ENCODE measurements at regions not wholly inside any gene's neighbourhood (a gene's known extent, or its start where the extent isn't known, plus 50 kb on each side); places are given as distances from the start of the nearest gene placed in this dataset.

DNA sequence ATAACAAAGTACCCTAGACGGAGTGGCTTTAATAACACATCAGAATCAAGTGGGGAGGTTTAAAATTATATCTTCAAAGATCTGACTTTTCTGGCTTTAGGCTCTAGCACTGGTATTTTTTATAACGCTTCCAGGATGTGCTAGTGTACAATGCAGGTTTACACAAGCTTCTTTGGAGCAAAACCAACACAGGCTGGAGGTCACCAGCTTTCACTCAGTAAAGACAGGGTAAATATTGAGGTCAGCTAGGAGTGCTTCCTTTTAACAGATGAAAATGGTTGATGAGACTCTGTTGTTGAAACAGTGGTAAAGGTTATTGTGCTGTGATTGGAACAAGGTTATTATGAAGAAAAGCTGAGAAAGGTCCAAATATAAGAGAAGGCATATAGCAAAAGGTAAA lies 414.2 kb downstream of the TAF11L14 start:
- Histone ChIP-seq H3K9me3 (ENCODE audit: control insufficient read depth, insufficient read depth, low read depth, low read length) (no peaks in the 10 kb centered on the region), H3K4me3 (replicated peaks in 1 of 4; ENCODE audit: control extremely low read depth in 1 of 4, insufficient read depth in 1 of 4, low read depth in 3 of 4, low read length in 4 of 4) (no peak overlapping the region), H3K36me3 (ENCODE audit: control insufficient read depth, insufficient read depth, low read length) (no peaks in the 10 kb centered on the region), H3K4me2 (ENCODE audit: extremely low read depth, insufficient read depth, low read length) (no peak overlapping the region), H4K20me1 (ENCODE audit: control insufficient read depth, extremely low read depth, insufficient read depth, low read length) (no peaks in the 10 kb centered on the region), H2AFZ (ENCODE audit: low read length) (no peak overlapping the region), H3K27ac (ENCODE audit: insufficient read depth, low read length) (no peak overlapping the region), H3K27me3 (ENCODE audit: control insufficient read depth, insufficient read depth, low read length) (no peaks in the 10 kb centered on the region), H3K79me2 (ENCODE audit: control insufficient read depth, insufficient read depth, low read length) (no peaks in the 10 kb centered on the region), H3K9ac (ENCODE audit: insufficient read depth, low read length) (no peak overlapping the region), H3K4me1 (ENCODE audit: control insufficient read depth, extremely low read depth, insufficient read depth, low read length) (no peaks in the 10 kb centered on the region)
- no peak for TF ChIP-seq EZH2 (IDR thresholded peaks at IDR 0.05; ENCODE audit: low read length, missing control alignments)
- TF ChIP-seq, protein P1, sequence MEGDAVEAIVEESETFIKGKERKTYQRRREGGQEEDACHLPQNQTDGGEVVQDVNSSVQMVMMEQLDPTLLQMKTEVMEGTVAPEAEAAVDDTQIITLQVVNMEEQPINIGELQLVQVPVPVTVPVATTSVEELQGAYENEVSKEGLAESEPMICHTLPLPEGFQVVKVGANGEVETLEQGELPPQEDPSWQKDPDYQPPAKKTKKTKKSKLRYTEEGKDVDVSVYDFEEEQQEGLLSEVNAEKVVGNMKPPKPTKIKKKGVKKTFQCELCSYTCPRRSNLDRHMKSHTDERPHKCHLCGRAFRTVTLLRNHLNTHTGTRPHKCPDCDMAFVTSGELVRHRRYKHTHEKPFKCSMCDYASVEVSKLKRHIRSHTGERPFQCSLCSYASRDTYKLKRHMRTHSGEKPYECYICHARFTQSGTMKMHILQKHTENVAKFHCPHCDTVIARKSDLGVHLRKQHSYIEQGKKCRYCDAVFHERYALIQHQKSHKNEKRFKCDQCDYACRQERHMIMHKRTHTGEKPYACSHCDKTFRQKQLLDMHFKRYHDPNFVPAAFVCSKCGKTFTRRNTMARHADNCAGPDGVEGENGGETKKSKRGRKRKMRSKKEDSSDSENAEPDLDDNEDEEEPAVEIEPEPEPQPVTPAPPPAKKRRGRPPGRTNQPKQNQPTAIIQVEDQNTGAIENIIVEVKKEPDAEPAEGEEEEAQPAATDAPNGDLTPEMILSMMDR (conservative IDR thresholded peaks at IDR 0.05 in 1 of 2, IDR thresholded peaks at IDR 0.05 in 1 of 2; ENCODE audit: low read depth in 1 of 2, low read length in 2 of 2): no peak
- DNase-seq (ENCODE audit: low read depth in 2 of 2): no peak

DNA sequence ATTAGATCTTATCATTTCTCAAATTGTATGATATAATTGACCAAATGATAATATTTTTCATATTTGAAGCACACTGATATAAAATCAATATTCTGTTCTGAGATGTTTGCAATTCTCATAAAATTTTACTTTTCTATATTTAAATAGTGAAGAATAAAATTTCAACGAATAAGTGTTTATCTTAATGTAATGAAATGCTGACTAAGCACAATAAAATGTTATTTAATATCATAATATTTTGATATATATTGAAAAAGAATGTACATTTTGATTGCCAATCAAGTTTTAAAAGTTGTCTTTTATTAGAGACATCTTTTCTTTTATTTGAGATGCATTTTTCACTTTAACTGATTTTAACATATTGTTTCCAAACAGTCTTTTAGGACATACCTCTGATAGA lies 416.1 kb downstream of the TAF11L14 start:
- Histone ChIP-seq H3K27me3 (ENCODE audit: control insufficient read depth, insufficient read depth, low read length) (no peaks in the 10 kb centered on the region), H3K9ac (ENCODE audit: insufficient read depth, low read length) (no peak overlapping the region), H3K27ac (ENCODE audit: insufficient read depth, low read length) (no peak overlapping the region), H3K4me2 (ENCODE audit: extremely low read depth, insufficient read depth, low read length) (no peak overlapping the region), H3K79me2 (ENCODE audit: control insufficient read depth, insufficient read depth, low read length) (no peaks in the 10 kb centered on the region), H3K4me1 (ENCODE audit: control insufficient read depth, extremely low read depth, insufficient read depth, low read length) (no peaks in the 10 kb centered on the region), H4K20me1 (ENCODE audit: control insufficient read depth, extremely low read depth, insufficient read depth, low read length) (no peaks in the 10 kb centered on the region), H3K36me3 (ENCODE audit: control insufficient read depth, insufficient read depth, low read length) (no peaks in the 10 kb centered on the region), H3K9me3 (ENCODE audit: control insufficient read depth, insufficient read depth, low read depth, low read length) (no peaks in the 10 kb centered on the region), H2AFZ (ENCODE audit: low read length) (no peak overlapping the region), H3K4me3 (replicated peaks in 1 of 4; ENCODE audit: control extremely low read depth in 1 of 4, insufficient read depth in 1 of 4, low read depth in 3 of 4, low read length in 4 of 4) (no peak overlapping the region)
- no peak for TF ChIP-seq EZH2 (IDR thresholded peaks at IDR 0.05; ENCODE audit: low read length, missing control alignments)
- TF ChIP-seq, protein P1 (conservative IDR thresholded peaks at IDR 0.05 in 1 of 2, IDR thresholded peaks at IDR 0.05 in 1 of 2; ENCODE audit: low read depth in 1 of 2, low read length in 2 of 2): no peak
- DNase-seq (ENCODE audit: low read depth in 2 of 2): no peak

DNA sequence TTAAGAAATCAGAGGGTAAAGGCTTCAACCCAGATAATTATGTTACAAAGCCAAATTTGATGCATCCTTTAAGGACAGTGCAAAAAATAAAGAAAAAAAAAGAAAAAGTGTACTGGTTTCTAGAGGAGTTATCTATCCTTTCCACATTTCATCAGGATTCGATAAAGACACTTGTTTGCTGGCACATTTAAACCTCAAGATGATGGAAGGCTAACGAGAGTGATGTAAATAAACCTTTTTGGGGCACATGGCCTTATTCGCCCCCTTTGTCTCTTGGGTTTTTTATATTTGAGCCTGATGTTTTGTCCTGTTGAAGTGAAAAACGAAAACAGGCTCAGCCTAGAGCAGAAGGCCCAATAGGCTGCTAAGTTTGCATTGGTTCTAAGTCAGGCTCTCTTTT lies 416.5 kb downstream of the TAF11L14 start:
- no peaks in the 10 kb centered on the region for H3K4me1 ChIP-seq (ENCODE audit: control insufficient read depth, extremely low read depth, insufficient read depth, low read length)
- no peaks in the 10 kb centered on the region for H3K9me3 ChIP-seq (ENCODE audit: control insufficient read depth, insufficient read depth, low read depth, low read length)

More for the DNA sequence above, 416.5 kb downstream of the TAF11L14 start:
- H4K20me1 ChIP-seq (ENCODE audit: control insufficient read depth, extremely low read depth, insufficient read depth, low read length): no peaks in the 10 kb centered on the region
- no peaks in the 10 kb centered on the region for H3K36me3 ChIP-seq (ENCODE audit: control insufficient read depth, insufficient read depth, low read length)
- H3K4me2 ChIP-seq (ENCODE audit: extremely low read depth, insufficient read depth, low read length): no peak overlapping the region
- H3K4me3 ChIP-seq (replicated peaks in 1 of 4; ENCODE audit: control extremely low read depth in 1 of 4, insufficient read depth in 1 of 4, low read depth in 3 of 4, low read length in 4 of 4): no peak overlapping the region
- H3K9ac ChIP-seq (ENCODE audit: insufficient read depth, low read length): no peak overlapping the region
- no peak overlapping the region for H2AFZ ChIP-seq (ENCODE audit: low read length)
- TF ChIP-seq EZH2 (IDR thresholded peaks at IDR 0.05; ENCODE audit: low read length, missing control alignments): no peak
- TF ChIP-seq, protein P1 (conservative IDR thresholded peaks at IDR 0.05 in 1 of 2, IDR thresholded peaks at IDR 0.05 in 1 of 2; ENCODE audit: low read depth in 1 of 2, low read length in 2 of 2): no peak
- no peaks in the 10 kb centered on the region for H3K79me2 ChIP-seq (ENCODE audit: control insufficient read depth, insufficient read depth, low read length)
- no peak for DNase-seq (ENCODE audit: low read depth in 2 of 2)
- H3K27ac ChIP-seq (ENCODE audit: insufficient read depth, low read length): no peak overlapping the region
- no peaks in the 10 kb centered on the region for H3K27me3 ChIP-seq (ENCODE audit: control insufficient read depth, insufficient read depth, low read length)
